H1 (cell line): ENCODE measurements at regions not wholly inside any gene's neighbourhood (a gene's known extent, or its start where the extent isn't known, plus 50 kb on each side); places are given as distances from the start of the nearest gene placed in this dataset.

Source experiments
- CTCF ChIA-PET: fragments of 300-600 bp; sonication (Branson Sonifier 250); formaldehyde crosslinking; loops from one replicate; lab custom pipeline; 2021; ENCODE audit not compliant: partially characterized antibody; lab: Charles Lee
- POLR2A ChIA-PET: fragments of 300-600 bp; sonication (Branson Sonifier 250); formaldehyde crosslinking; loops from one replicate; lab custom pipeline; 2021; ENCODE audit warnings: inconsistent platforms; ENCODE audit not compliant: partially characterized antibody; lab: Charles Lee
- DNase-seq, 2 experiments: peaks; one replicate each; pipeline versions ENCODE4 v3.0.0 to v3.0.0-alpha.2; 2010 to 2022; ENCODE audit warnings: low spot score in 2 of 2, low read depth in 1 of 2, mixed read lengths in 1 of 2
- FAIRE-seq: peaks from 2 replicates; lab custom pipeline; 2011; peaks lifted over from hg19 to GRCh38; lab: Jason Lieb, UNC
- H2AFZ ChIP-seq: 2 replicates; pipeline ENCODE4 v1.8.1; 2012; ENCODE audit warnings: low read length, inconsistent platforms
- H2AK5ac ChIP-seq: 2 replicates; pipeline ENCODE4 v1.6.1; 2013; ENCODE audit warnings: low read depth, low read length
- H2BK120ac ChIP-seq: replicated peaks from 2 replicates; pipeline ENCODE3; 2013; ENCODE audit warnings: low read depth, low read length, inconsistent platforms
- H2BK12ac ChIP-seq: 2 replicates; pipeline ENCODE4 v1.6.1; 2013; ENCODE audit warnings: low read depth, low read length
- H2BK15ac ChIP-seq: 2 replicates; pipeline ENCODE4 v1.6.1; 2013; ENCODE audit warnings: low read length
- H2BK20ac ChIP-seq: 2 replicates; pipeline ENCODE4 v1.6.1; 2013; ENCODE audit warnings: low read length
- H2BK5ac ChIP-seq: 2 replicates; pipeline ENCODE4 v1.6.1; 2013; ENCODE audit warnings: low read depth, low read length
- H3K14ac ChIP-seq: 2 replicates; pipeline ENCODE4 v1.6.1; 2013; ENCODE audit warnings: inconsistent platforms; ENCODE audit not compliant: insufficient read length
- H3K18ac ChIP-seq: 2 replicates; pipeline ENCODE4 v1.6.1; 2013; ENCODE audit warnings: low read length; ENCODE audit errors: extremely low read depth
- H3K23ac ChIP-seq: 2 replicates; pipeline ENCODE4 v1.6.1; 2013; ENCODE audit warnings: inconsistent platforms; ENCODE audit not compliant: insufficient read length
- H3K23me2 ChIP-seq: 2 replicates; pipeline ENCODE4 v1.6.1; 2013; ENCODE audit warnings: low read depth, low read length
- H3K27ac ChIP-seq: 2 replicates; pipeline ENCODE4 v1.6.1; 2011; ENCODE audit warnings: low read depth, low read length, inconsistent platforms
- H3K27me3 ChIP-seq, 4 experiments: replicated peaks in 1 of 4; 1 replicate in 1 of 4; 2 replicates in 3 of 4; pipeline versions ENCODE4 v1.6.1 to v1.8.1; 2011 to 2013; ENCODE audit warnings: low read length in 3 of 4, mild to moderate bottlenecking in 3 of 4, inconsistent platforms in 2 of 4, mixed read lengths in 2 of 4, moderate library complexity in 1 of 4; ENCODE audit not compliant: control insufficient read depth in 3 of 4, insufficient read depth in 3 of 4; ENCODE audit errors: extremely low read depth in 1 of 4
- H3K36me3 ChIP-seq, 4 experiments: 2 replicates each; pipeline versions ENCODE4 v1.6.1 to v1.8.1; 2011 to 2013; ENCODE audit warnings: mild to moderate bottlenecking in 4 of 4, low read length in 3 of 4, moderate library complexity in 2 of 4, control low read depth in 1 of 4, inconsistent platforms in 1 of 4; ENCODE audit not compliant: insufficient read depth in 4 of 4, control insufficient read depth in 2 of 4
- H3K4ac ChIP-seq: replicated peaks from 2 replicates; pipeline ENCODE3; 2013; ENCODE audit warnings: low read length, low read depth, mixed read lengths, inconsistent platforms; ENCODE audit not compliant: insufficient read length
- H3K4me1 ChIP-seq, 4 experiments: replicated peaks in 1 of 4; 1 replicate in 1 of 4; 2 replicates in 3 of 4; pipeline versions ENCODE4 v1.6.1 to v1.8.1; 2011 to 2013; ENCODE audit warnings: low read length in 3 of 4, inconsistent platforms in 2 of 4, mixed read lengths in 1 of 4; ENCODE audit not compliant: insufficient read depth in 4 of 4, control insufficient read depth in 3 of 4
- H3K4me2 ChIP-seq, 2 experiments: 2 replicates each; pipeline versions ENCODE4 v1.6.1 to v1.8.1; 2011 to 2013; ENCODE audit warnings: low read depth in 2 of 2, low read length in 2 of 2, control low read depth in 1 of 2, inconsistent platforms in 1 of 2, mild to moderate bottlenecking in 1 of 2; ENCODE audit not compliant: insufficient read depth in 1 of 2
- H3K4me3 ChIP-seq, 4 experiments: fragments of 200-600, 300-600 bp in 1 of 4; sonication (generic), shearing (Covaris generic), sonication (Bioruptor Twin) in 1 of 4; 2 replicates each; pipeline versions ENCODE4 v1.5.1 to v1.8.1; 2011 to 2016; ENCODE audit warnings: low read length in 4 of 4, low read depth in 3 of 4, control low read depth in 2 of 4, inconsistent platforms in 2 of 4, mild to moderate bottlenecking in 2 of 4, mixed read lengths in 1 of 4, moderate library complexity in 1 of 4; ENCODE audit not compliant: insufficient read depth in 2 of 4; ENCODE audit errors: extremely low read depth in 1 of 4
- H3K56ac ChIP-seq: replicated peaks from 2 replicates; pipeline ENCODE3; 2013; ENCODE audit warnings: low read depth, mild to moderate bottlenecking, mixed read lengths, low read length, inconsistent platforms; ENCODE audit not compliant: insufficient read length
- H3K79me1 ChIP-seq: 2 replicates; pipeline ENCODE4 v1.6.1; 2013; ENCODE audit warnings: low read depth, low read length, control low read depth
- H3K79me2 ChIP-seq, 2 experiments: 2 replicates each; pipeline versions ENCODE4 v1.6.1 to v1.8.1; 2012 to 2013; ENCODE audit warnings: low read length in 2 of 2, mild to moderate bottlenecking in 2 of 2, inconsistent platforms in 1 of 2; ENCODE audit not compliant: insufficient read depth in 2 of 2, control insufficient read depth in 1 of 2
- H3K9ac ChIP-seq, 4 experiments: replicated peaks in 1 of 4; 1 replicate in 1 of 4; 2 replicates in 3 of 4; pipeline versions ENCODE4 v1.6.1 to v1.8.1; 2011 to 2013; ENCODE audit warnings: low read depth in 3 of 4, low read length in 3 of 4, control low read depth in 2 of 4, mild to moderate bottlenecking in 2 of 4, moderate library complexity in 2 of 4, inconsistent platforms in 1 of 4; ENCODE audit errors: extremely low read depth in 1 of 4
- H3K9me3 ChIP-seq, 2 experiments: 2 replicates each; pipeline versions ENCODE4 v1.6.1 to v1.8.1; 2012 to 2013; ENCODE audit warnings: mild to moderate bottlenecking in 2 of 2, moderate library complexity in 2 of 2, control low read depth in 1 of 2, inconsistent platforms in 1 of 2, low read depth in 1 of 2, low read length in 1 of 2, mixed read lengths in 1 of 2; ENCODE audit not compliant: insufficient read depth in 2 of 2
- H4K20me1 ChIP-seq, 2 experiments: replicated peaks in 1 of 2; 2 replicates each; pipeline versions ENCODE3 to v1.8.1; 2011 to 2013; ENCODE audit warnings: inconsistent platforms in 2 of 2, low read length in 2 of 2, mild to moderate bottlenecking in 1 of 2; ENCODE audit not compliant: insufficient read depth in 2 of 2, control insufficient read depth in 1 of 2
- H4K5ac ChIP-seq: 2 replicates; pipeline ENCODE4 v1.6.1; 2013; ENCODE audit warnings: low read length, low read depth, mixed read lengths, inconsistent platforms; ENCODE audit not compliant: insufficient read length
- H4K8ac ChIP-seq: 2 replicates; pipeline ENCODE4 v1.8.0; 2013; ENCODE audit warnings: mild to moderate bottlenecking, moderate library complexity, low read length, inconsistent platforms; ENCODE audit not compliant: insufficient read depth; ENCODE audit errors: extremely low read depth
- H4K91ac ChIP-seq: replicated peaks from 2 replicates; pipeline ENCODE3; 2013; ENCODE audit warnings: low read length, mixed read lengths, inconsistent platforms; ENCODE audit not compliant: insufficient read length
- ASH2L ChIP-seq: fragments of 200-600, 300-600 bp; sonication (generic); IDR thresholded peaks from one replicate; pipeline ENCODE4 v1.7.1; 2017; ENCODE audit warnings: low read length
- BRCA1 ChIP-seq: IDR thresholded peaks from 2 replicates; pipeline ENCODE4 v1.6.1; 2012; ENCODE audit warnings: low read depth, low read length, improper control_type of control experiment
- FOSL1 ChIP-seq: IDR thresholded peaks from 2 replicates; pipeline ENCODE4 v1.6.1; 2011; ENCODE audit warnings: mild to moderate bottlenecking, low read depth, low read length, moderate library complexity; ENCODE audit not compliant: insufficient read depth
- JUND ChIP-seq: IDR thresholded peaks from 2 replicates; pipeline ENCODE4 v1.6.1; 2011; ENCODE audit warnings: mild to moderate bottlenecking, improper control_type of control experiment, low read length
- NRF1 ChIP-seq: IDR thresholded peaks from 2 replicates; pipeline ENCODE4 v1.6.1; 2011; ENCODE audit warnings: mild to moderate bottlenecking, low read depth, low read length, improper control_type of control experiment
- POLR2A ChIP-seq, 2 experiments: IDR thresholded peaks; 1 replicate in 1 of 2; 2 replicates in 1 of 2; pipeline ENCODE4 v1.6.1; 2011; ENCODE audit warnings: low read depth in 2 of 2, low read length in 2 of 2, mild to moderate bottlenecking in 2 of 2; ENCODE audit errors: control extremely low read depth in 1 of 2
- POLR2AphosphoS5 ChIP-seq: IDR thresholded peaks from 2 replicates; pipeline ENCODE4 v1.6.1; 2011; ENCODE audit warnings: low read depth, low read length
- TAF7 ChIP-seq: optimal IDR thresholded peaks from 2 replicates; pipeline ENCODE3; 2011; ENCODE audit warnings: low read depth, mild to moderate bottlenecking, inconsistent platforms, low read length, moderate library complexity, borderline replicate concordance
- WGBS, 2 experiments: shearing (Covaris generic) in 1 of 2; methylation state at CpG; one replicate each; pipeline versions ENCODE4 v1.1.6 to v1.1.7; 2013 to 2015; ENCODE audit warnings: low lambda C conversion rate in 2 of 2, mixed read lengths in 2 of 2, inconsistent platforms in 1 of 2, low coverage in 1 of 2, missing lambda C conversion rate in 1 of 2; ENCODE audit not compliant: insufficient replicate concordance in 2 of 2, insufficient coverage in 1 of 2, insufficient read length in 1 of 2; ENCODE audit errors: extremely low coverage in 1 of 2, missing lambda C conversion rate in 1 of 2; 5-methylcytosine and 5-hydroxymethylcytosine counted together

- H4K20me1 ChIP-seq: no peaks in the 10 kb centered on the region
- H3K9ac ChIP-seq: no peak overlapping the region
- no peak overlapping the region for H3K4ac ChIP-seq
- peaks cover 1 to 18% (median 16%) of the 10 kb centered on the region in 4 experiments; a peak in 5 of 7 replicates for H3K4me1 ChIP-seq
- no peaks in the 10 kb centered on the region for H3K79me2 ChIP-seq
- H3K27me3 ChIP-seq: no peaks in the 10 kb centered on the region
- no peak overlapping the region for H3K23ac ChIP-seq
- H2BK12ac ChIP-seq: no peak overlapping the region
- H2AK5ac ChIP-seq: no peak overlapping the region
- H3K9me3 ChIP-seq: no peaks in the 10 kb centered on the region
- H2BK20ac ChIP-seq: peak overlapping the region; percentile 87; the same call in 1 of the 2 replicates
- no peak for TF ChIP-seq TAF7
- TF ChIP-seq POLR2AphosphoS5: no peak
- TF ChIP-seq ASH2L: no peak
- TF ChIP-seq NRF1: no peak
- TF ChIP-seq BRCA1: no peak
- no peak for TF ChIP-seq FOSL1
- TF ChIP-seq POLR2A (IDR thresholded peaks at IDR 0.05; ENCODE audit: control extremely low read depth in 1 of 2, low read depth in 2 of 2, low read length in 2 of 2): no peak
- TF ChIP-seq JUND: no peak
- TF ChIP-seq, all 59 proteins: peak for 0
- DNase-seq (no peak), FAIRE-seq (no peak)
- Histone ChIP-seq H3K4me3 (no peak overlapping the region), H3K79me1 (no peaks in the 10 kb centered on the region), H2BK15ac (no peak overlapping the region), H2BK5ac (no peak overlapping the region), H4K5ac (no peak overlapping the region), H3K27ac (no peak overlapping the region), H2BK120ac (no peak overlapping the region), H3K23me2 (no peaks in the 10 kb centered on the region; the same call in 1 of the 2 replicates), H4K91ac (no peak overlapping the region), H3K18ac (no peak overlapping the region), H3K36me3 (0 out of 8 replicates have a peak, but pooled peaks cover 0 to 2% (median 0%) of the 10 kb centered on the region in 4 experiments), H3K4me2 (no peak overlapping the region), H2AFZ (no peak overlapping the region), H3K14ac (no peak overlapping the region), H4K8ac (no peak overlapping the region), H3K56ac (no peak overlapping the region)
- WGBS, 2 experiments: 88% methylated on average over 1 of the region's 1 CpG; no CpG with 5 or more reads in 1 of the 2 experiments
- CTCF ChIA-PET: no interaction called here
- POLR2A ChIA-PET: no interaction called here
Observed at GRCh38 chr1:58000116-58000515, 546.4 kb downstream of the OMA1 start.
